ENCODE measurements at regions not wholly inside any gene's neighbourhood (a gene's known extent, or its start where the extent isn't known, plus 50 kb on each side); places are given as distances from the start of the nearest gene placed in this dataset.

- POLR2A ChIA-PET (ENCODE audit: low non-redundant PET) = no interaction called here
- Histone ChIP-seq H3K36me3 (ENCODE audit: insufficient read depth, low read length, poor library complexity, severe bottlenecking) (no peaks in the 10 kb centered on the region), H3K27me3 (replicated peaks; ENCODE audit: insufficient read depth, low read depth, low read length, poor library complexity) (no peaks in the 10 kb centered on the region), H3K4me1 (ENCODE audit: insufficient read depth, low read length, poor library complexity, severe bottlenecking) (peaks cover 2% of the 10 kb centered on the region), H3K4me3 (ENCODE audit: low read depth, low read length, poor library complexity, severe bottlenecking) (no peak overlapping the region), H3K9me3 (ENCODE audit: low read depth, low read length, poor library complexity, severe bottlenecking) (no peaks in the 10 kb centered on the region), H3K27ac (ENCODE audit: low read depth, low read length, poor library complexity, severe bottlenecking) (no peak overlapping the region)
- intact Hi-C loops (cut with micrococcal nuclease; ENCODE audit: unreplicated experiment) = no loop called here
- CTCF ChIA-PET = no interaction called here
- no peak for DNase-seq (ENCODE audit: low spot score)
- no TSS peak for BruUV-seq (replicated peaks)
- TF ChIP-seq EZH2 (IDR thresholded peaks at IDR 0.05; ENCODE audit: borderline replicate concordance, low read depth, low read length, poor library complexity, severe bottlenecking) = no peak
Measured at GRCh38 chr2:134131681-134132489, 122.0 kb upstream of the MGAT5 start.

GRCh38 chr2:134132490-134132857 is 121.4 kb upstream of the MGAT5 start:
- no peak overlapping the region for H3K27ac ChIP-seq (ENCODE audit: low read depth, low read length, poor library complexity, severe bottlenecking)
- TF ChIP-seq EZH2 (IDR thresholded peaks at IDR 0.05; ENCODE audit: borderline replicate concordance, low read depth, low read length, poor library complexity, severe bottlenecking) = no peak
- no peak for TF ChIP-seq CTCF (conservative IDR thresholded peaks at IDR 0.05; ENCODE audit: low read depth, low read length)
- H3K36me3 ChIP-seq (ENCODE audit: insufficient read depth, low read length, poor library complexity, severe bottlenecking) = no peaks in the 10 kb centered on the region
- no peak overlapping the region for H3K4me3 ChIP-seq (ENCODE audit: low read depth, low read length, poor library complexity, severe bottlenecking)
- peaks cover 8% of the 10 kb centered on the region for H3K4me1 ChIP-seq (ENCODE audit: insufficient read depth, low read length, poor library complexity, severe bottlenecking)
- no peak for DNase-seq (ENCODE audit: low spot score)
- no TSS peak for BruUV-seq (replicated peaks)
- H3K27me3 ChIP-seq (replicated peaks; ENCODE audit: insufficient read depth, low read depth, low read length, poor library complexity) = no peaks in the 10 kb centered on the region
- ChIA-PET POLR2A (ENCODE audit: low non-redundant PET) (no interaction called here), CTCF (no interaction called here)
- intact Hi-C loops (cut with micrococcal nuclease; ENCODE audit: unreplicated experiment) = no loop called here
- no peaks in the 10 kb centered on the region for H3K9me3 ChIP-seq (ENCODE audit: low read depth, low read length, poor library complexity, severe bottlenecking)

- peaks cover 11% of the 10 kb centered on the region for H3K4me1 ChIP-seq (ENCODE audit: insufficient read depth, low read length, poor library complexity, severe bottlenecking)
- H3K4me3 ChIP-seq (ENCODE audit: low read depth, low read length, poor library complexity, severe bottlenecking) = no peak overlapping the region
- H3K9me3 ChIP-seq (ENCODE audit: low read depth, low read length, poor library complexity, severe bottlenecking) = no peaks in the 10 kb centered on the region
- ChIA-PET CTCF (no interaction called here), POLR2A (ENCODE audit: low non-redundant PET) (no interaction called here)
- intact Hi-C loops (cut with micrococcal nuclease; ENCODE audit: unreplicated experiment) = no loop called here
- H3K27ac ChIP-seq (ENCODE audit: low read depth, low read length, poor library complexity, severe bottlenecking) = no peak overlapping the region
- no TSS peak for BruUV-seq (replicated peaks)
- no peak for TF ChIP-seq EZH2 (IDR thresholded peaks at IDR 0.05; ENCODE audit: borderline replicate concordance, low read depth, low read length, poor library complexity, severe bottlenecking)
- no peak for TF ChIP-seq CTCF (conservative IDR thresholded peaks at IDR 0.05; ENCODE audit: low read depth, low read length)
- no peaks in the 10 kb centered on the region for H3K36me3 ChIP-seq (ENCODE audit: insufficient read depth, low read length, poor library complexity, severe bottlenecking)
- no peak for DNase-seq (ENCODE audit: low spot score)
- no peaks in the 10 kb centered on the region for H3K27me3 ChIP-seq (replicated peaks; ENCODE audit: insufficient read depth, low read depth, low read length, poor library complexity)
Measured at GRCh38 chr2:134133622-134134312, 120.1 kb upstream of the MGAT5 start.

All from A673 (cell line).